ENCODE measurements at regions not wholly inside any gene's neighbourhood (a gene's known extent, or its start where the extent isn't known, plus 50 kb on each side); places are given as distances from the start of the nearest gene placed in this dataset.

GRCh38 chr5:129406440-129406839 is 53.7 kb upstream of the ADAMTS19 start:
- DNase-seq, result no peak

Measured in midbrain (tissue), 1 donor.